ENCODE measurements at regions not wholly inside any gene's neighbourhood (a gene's known extent, or its start where the extent isn't known, plus 50 kb on each side); places are given as distances from the start of the nearest gene placed in this dataset.

GRCh38 chr2:63743982-63744966 is 97.4 kb upstream of the UGP2 start:
- no peak for TF ChIP-seq TAF1 (IDR thresholded peaks at IDR 0.05; ENCODE audit: low read depth)
- no peak for TF ChIP-seq EP300 (IDR thresholded peaks at IDR 0.05; ENCODE audit: borderline replicate concordance)
- no peak for TF ChIP-seq CEBPB (IDR thresholded peaks at IDR 0.05)
- no peak for TF ChIP-seq RAD21 (IDR thresholded peaks at IDR 0.05; ENCODE audit: low read depth)
- no peak for TF ChIP-seq USF1 (IDR thresholded peaks at IDR 0.05)
- TF ChIP-seq, protein P1, sequence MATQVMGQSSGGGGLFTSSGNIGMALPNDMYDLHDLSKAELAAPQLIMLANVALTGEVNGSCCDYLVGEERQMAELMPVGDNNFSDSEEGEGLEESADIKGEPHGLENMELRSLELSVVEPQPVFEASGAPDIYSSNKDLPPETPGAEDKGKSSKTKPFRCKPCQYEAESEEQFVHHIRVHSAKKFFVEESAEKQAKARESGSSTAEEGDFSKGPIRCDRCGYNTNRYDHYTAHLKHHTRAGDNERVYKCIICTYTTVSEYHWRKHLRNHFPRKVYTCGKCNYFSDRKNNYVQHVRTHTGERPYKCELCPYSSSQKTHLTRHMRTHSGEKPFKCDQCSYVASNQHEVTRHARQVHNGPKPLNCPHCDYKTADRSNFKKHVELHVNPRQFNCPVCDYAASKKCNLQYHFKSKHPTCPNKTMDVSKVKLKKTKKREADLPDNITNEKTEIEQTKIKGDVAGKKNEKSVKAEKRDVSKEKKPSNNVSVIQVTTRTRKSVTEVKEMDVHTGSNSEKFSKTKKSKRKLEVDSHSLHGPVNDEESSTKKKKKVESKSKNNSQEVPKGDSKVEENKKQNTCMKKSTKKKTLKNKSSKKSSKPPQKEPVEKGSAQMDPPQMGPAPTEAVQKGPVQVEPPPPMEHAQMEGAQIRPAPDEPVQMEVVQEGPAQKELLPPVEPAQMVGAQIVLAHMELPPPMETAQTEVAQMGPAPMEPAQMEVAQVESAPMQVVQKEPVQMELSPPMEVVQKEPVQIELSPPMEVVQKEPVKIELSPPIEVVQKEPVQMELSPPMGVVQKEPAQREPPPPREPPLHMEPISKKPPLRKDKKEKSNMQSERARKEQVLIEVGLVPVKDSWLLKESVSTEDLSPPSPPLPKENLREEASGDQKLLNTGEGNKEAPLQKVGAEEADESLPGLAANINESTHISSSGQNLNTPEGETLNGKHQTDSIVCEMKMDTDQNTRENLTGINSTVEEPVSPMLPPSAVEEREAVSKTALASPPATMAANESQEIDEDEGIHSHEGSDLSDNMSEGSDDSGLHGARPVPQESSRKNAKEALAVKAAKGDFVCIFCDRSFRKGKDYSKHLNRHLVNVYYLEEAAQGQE (IDR thresholded peaks at IDR 0.05; ENCODE audit: low read depth) = no peak
- no peak for TF ChIP-seq NFIC (IDR thresholded peaks at IDR 0.05)
- TF ChIP-seq CREB1 (IDR thresholded peaks at IDR 0.05; ENCODE audit: low read depth) = no peak
- TF ChIP-seq YY1 (IDR thresholded peaks at IDR 0.05; ENCODE audit: low read depth) = no peak
- no peak for TF ChIP-seq EGR1 (IDR thresholded peaks at IDR 0.05)
- TF ChIP-seq TEAD4 (IDR thresholded peaks at IDR 0.05) = no peak

Data from Ishikawa (cell line).